ENCODE measurements at regions not wholly inside any gene's neighbourhood (a gene's known extent, or its start where the extent isn't known, plus 50 kb on each side); places are given as distances from the start of the nearest gene placed in this dataset.

DNA sequence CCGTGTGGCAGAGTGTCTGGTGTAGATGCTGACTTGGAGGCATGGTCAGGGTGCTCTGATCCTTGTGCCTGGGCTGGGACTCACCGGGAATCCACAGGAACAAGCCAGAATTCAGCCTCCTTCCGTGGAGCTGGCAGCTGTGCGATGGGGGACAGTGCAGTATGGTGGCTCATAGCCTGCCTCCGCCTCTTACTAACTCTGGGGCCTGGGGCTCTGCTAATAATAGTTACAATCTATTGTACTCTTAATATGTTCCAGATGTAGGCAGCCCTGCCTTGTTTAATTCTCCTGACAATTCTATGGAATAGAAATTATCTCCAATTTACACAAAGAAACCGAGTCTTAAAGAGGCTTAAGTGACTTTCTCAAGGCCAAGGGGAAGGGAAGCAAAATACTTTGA lies 77.6 kb downstream of the PCDH1 start:
- DNase-seq (ENCODE audit: low spot score in 2 of 2): no peak
- intact Hi-C loops (cut with DNase I; ENCODE audit: low total_unique reads): no loop called here
- 54 to 70% methylated on average over 6 of the region's 6 CpGs for WGBS, 2 donors

DNA sequence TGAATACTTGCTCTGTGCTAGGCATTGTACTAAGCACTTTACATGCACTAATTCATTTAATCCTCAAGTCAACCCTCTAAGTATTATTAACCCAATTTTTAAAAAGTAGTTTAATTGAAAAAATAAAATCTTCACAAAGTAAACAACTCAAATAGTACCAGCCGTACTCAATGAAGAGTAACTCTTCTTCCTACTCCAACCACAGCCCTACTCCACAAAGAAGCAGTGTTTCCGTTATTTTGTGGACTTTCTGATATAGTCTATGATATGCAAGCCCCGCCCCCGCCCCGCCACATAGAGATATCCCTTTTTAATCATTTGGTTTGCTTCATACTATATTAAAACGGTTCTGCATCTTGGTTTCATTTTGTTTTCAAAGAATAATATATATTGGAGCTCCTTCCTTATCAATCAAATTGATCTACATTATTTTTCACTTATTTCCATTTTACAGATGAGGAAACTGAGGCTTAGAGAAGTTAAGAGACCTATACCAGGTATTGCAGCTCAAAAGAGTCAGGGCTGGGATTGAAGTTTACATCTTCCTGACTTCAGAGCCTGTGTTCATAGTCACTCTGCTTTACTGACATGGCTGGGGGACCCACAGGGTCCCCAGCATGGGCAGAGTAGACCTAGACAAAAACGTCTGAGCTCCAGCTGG lies 78.6 kb downstream of the PCDH1 start:
- TF ChIP-seq CTCF (IDR thresholded peaks at IDR 0.05) (no peak), POLR2A (IDR thresholded peaks at IDR 0.05) (no peak)
- no peak for DNase-seq (ENCODE audit: low spot score in 2 of 2)
- 84 to 86% methylated on average over 6 to 7 of the region's 7 CpGs for WGBS, 2 donors

More for the DNA sequence above, 77.6 kb downstream of the PCDH1 start:
- TF ChIP-seq CTCF (IDR thresholded peaks at IDR 0.05): no peak
- no peak for TF ChIP-seq POLR2A (IDR thresholded peaks at IDR 0.05)
- no peak overlapping the region for H3K4me3 ChIP-seq (ENCODE audit: low read depth, poor library complexity, severe bottlenecking)

GRCh38 chr5:141797425-141797824 lies 80.8 kb downstream of the PCDH1 start:
- intact Hi-C loops (cut with DNase I; ENCODE audit: low total_unique reads): no loop called here
- TF ChIP-seq POLR2A (IDR thresholded peaks at IDR 0.05): no peak
- no peak for TF ChIP-seq CTCF (IDR thresholded peaks at IDR 0.05)

More for the DNA sequence above, 78.6 kb downstream of the PCDH1 start:
- H3K4me3 ChIP-seq (ENCODE audit: low read depth, poor library complexity, severe bottlenecking): no peak overlapping the region
- intact Hi-C loops (cut with DNase I; ENCODE audit: low total_unique reads): no loop called here

GRCh38 chr5:141795421-141795820 lies 82.8 kb downstream of the PCDH1 start:
- intact Hi-C loops (cut with DNase I; ENCODE audit: low total_unique reads): no loop called here
- DNase-seq (ENCODE audit: low spot score in 2 of 2): no peak
- H3K4me3 ChIP-seq (ENCODE audit: low read depth, poor library complexity, severe bottlenecking): no peak overlapping the region
- TF ChIP-seq POLR2A (IDR thresholded peaks at IDR 0.05): no peak
- TF ChIP-seq CTCF (IDR thresholded peaks at IDR 0.05): no peak
- WGBS, 2 donors: 87 to 90% methylated on average over 5 of the region's 5 CpGs

More at GRCh38 chr5:141797425-141797824, 80.8 kb downstream of the PCDH1 start:
- 0% methylated on average over 1 of the region's 1 CpG for WGBS, 2 donors
- DNase-seq (ENCODE audit: low spot score in 2 of 2): no peak
- no peak overlapping the region for H3K4me3 ChIP-seq (ENCODE audit: low read depth, poor library complexity, severe bottlenecking)

DNA sequence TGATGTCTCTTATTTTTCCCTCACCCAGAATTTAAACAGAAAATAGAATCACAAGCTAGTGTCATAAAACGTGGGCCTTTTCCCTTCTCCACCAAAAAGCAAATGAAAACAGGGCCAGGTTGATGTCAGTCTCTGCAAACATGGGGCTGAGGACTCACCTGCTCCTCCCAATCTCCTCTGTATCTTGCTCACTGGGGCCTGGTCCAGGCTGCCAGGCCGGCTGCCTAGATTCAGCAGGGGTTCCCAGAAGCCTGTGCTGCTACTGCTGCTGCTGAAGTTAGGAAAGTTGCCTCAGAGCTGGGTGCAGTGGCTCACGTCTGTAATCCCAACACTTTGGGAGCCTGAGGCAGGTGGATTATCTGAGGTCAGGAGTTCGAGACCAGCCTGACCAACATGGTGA lies 84.3 kb downstream of the PCDH1 start:
- intact Hi-C loops (cut with DNase I; ENCODE audit: low total_unique reads): no loop called here
- 69 to 72% methylated on average over 4 of the region's 4 CpGs for WGBS, 2 donors
- TF ChIP-seq CTCF (IDR thresholded peaks at IDR 0.05) (no peak), POLR2A (IDR thresholded peaks at IDR 0.05) (no peak)
- no peak overlapping the region for H3K4me3 ChIP-seq (ENCODE audit: low read depth, poor library complexity, severe bottlenecking)
- DNase-seq (ENCODE audit: low spot score in 2 of 2): no peak

DNA sequence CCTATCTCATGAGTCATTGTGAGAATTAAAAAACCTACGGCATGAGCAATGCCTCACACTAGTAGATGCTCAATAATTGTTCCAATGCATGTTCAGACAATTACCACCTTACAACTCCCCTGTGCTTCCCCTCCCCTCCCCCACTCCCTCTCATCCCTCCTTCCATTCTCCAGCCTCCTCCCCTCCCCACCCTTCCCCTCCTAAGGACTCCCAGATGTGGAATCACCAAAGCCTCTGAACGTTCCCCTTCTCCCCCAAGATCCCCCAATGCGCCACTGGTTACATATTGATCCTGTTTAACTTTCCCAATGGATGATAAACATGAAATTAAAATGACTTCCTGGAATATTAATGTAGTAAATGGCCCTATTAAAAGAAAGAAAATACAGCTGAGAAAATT lies 84.8 kb downstream of the PCDH1 start:
- WGBS, 2 donors: 71 to 72% methylated on average over 3 of the region's 3 CpGs
- intact Hi-C loops (cut with DNase I; ENCODE audit: low total_unique reads): no loop called here
- no peak overlapping the region for H3K4me3 ChIP-seq (ENCODE audit: low read depth, poor library complexity, severe bottlenecking)
- DNase-seq (ENCODE audit: low spot score in 2 of 2): no peak
- TF ChIP-seq POLR2A (IDR thresholded peaks at IDR 0.05) (no peak), CTCF (IDR thresholded peaks at IDR 0.05) (no peak)
